K562 (cell line): ENCODE measurements at regions not wholly inside any gene's neighbourhood (a gene's known extent, or its start where the extent isn't known, plus 50 kb on each side); places are given as distances from the start of the nearest gene placed in this dataset.

Source experiments
- ATAC-seq: fragments of 200-7000 bp; cut with Tn5 transposase; 3 replicates; pipeline ENCODE4 v1.9.1; 2020; ENCODE audit warnings: moderate library complexity
- BruUV-seq: library from RNA; stranded (reverse); fragments of 400-500 nt; replicated peaks from 2 replicates; lab custom pipeline; 2021; lab: Mats Ljungman, UMichigan
- CTCF ChIA-PET: fragments of 300-600 bp; formaldehyde crosslinking; extraction: SDS; loops from one replicate; lab custom pipeline; 2021; ENCODE audit warnings: low intra/inter-chr PET ratio; lab: Yijun Ruan, JAX
- POLR2A ChIA-PET: fragments of 300-600, 350-650 bp; sonication (Branson Sonifier 250); formaldehyde crosslinking; extraction: SDS; loops from one replicate; lab custom pipeline; 2021; ENCODE audit warnings: antibody characterized with exemption, inconsistent platforms; lab: Yijun Ruan, JAX
- DNase-seq, 4 experiments: peaks; one replicate each; pipeline versions ENCODE4 v3.0.0 to v3.0.0-alpha.2; 2011 to 2018; ENCODE audit warnings: low spot score in 3 of 4, mixed read lengths in 3 of 4; ENCODE audit errors: extremely low read depth in 1 of 4
- FAIRE-seq: peaks from 2 replicates; lab custom pipeline; 2011; peaks lifted over from hg19 to GRCh38; lab: Jason Lieb, UNC
- H2AFZ ChIP-seq: 2 replicates; pipeline ENCODE4 v1.6.0; 2011; ENCODE audit warnings: low read depth, low read length, control low read depth, inconsistent platforms
- H3K27ac ChIP-seq: fragments of 200-600 bp; 3 replicates; pipeline ENCODE4 v1.8.0; 2011; ENCODE audit warnings: low read depth, mild to moderate bottlenecking, control low read depth, inconsistent platforms, low read length, moderate library complexity, mixed read lengths; ENCODE audit errors: extremely low read depth
- H3K27me3 ChIP-seq, 2 experiments: fragments of 300-600 bp in 1 of 2; 2 replicates in 1 of 2; 3 replicates in 1 of 2; pipeline versions ENCODE4 v1.6.0 to v1.8.0; 2011; ENCODE audit warnings: inconsistent platforms in 2 of 2, low read length in 2 of 2, mild to moderate bottlenecking in 1 of 2, mixed read lengths in 1 of 2, moderate library complexity in 1 of 2; ENCODE audit not compliant: control insufficient read depth in 2 of 2, insufficient read depth in 2 of 2
- H3K36me3 ChIP-seq: fragments of 300-600 bp; 3 replicates; pipeline ENCODE4 v1.8.0; 2011; ENCODE audit warnings: mild to moderate bottlenecking, low read length, inconsistent platforms; ENCODE audit not compliant: control insufficient read depth, insufficient read depth
- H3K4me1 ChIP-seq, 2 experiments: fragments of 200-600 bp in 1 of 2; replicated peaks in 1 of 2; 2 replicates in 1 of 2; 3 replicates in 1 of 2; pipeline versions ENCODE4 v1.5.1 to v1.8.0; 2011; ENCODE audit warnings: inconsistent platforms in 2 of 2, low read length in 2 of 2, mild to moderate bottlenecking in 1 of 2, mixed read lengths in 1 of 2, moderate library complexity in 1 of 2; ENCODE audit not compliant: control insufficient read depth in 2 of 2, insufficient read depth in 2 of 2
- H3K4me2 ChIP-seq: 2 replicates; pipeline ENCODE4 v1.6.1; 2011; ENCODE audit warnings: low read length, control low read depth, inconsistent platforms, mixed read lengths; ENCODE audit not compliant: insufficient read depth
- H3K4me3 ChIP-seq: fragments of 200-600 bp; sonication (generic), shearing (Covaris generic); 2 replicates; pipeline ENCODE4 v1.5.1; 2016; ENCODE audit warnings: control low read depth, inconsistent platforms
- H3K79me2 ChIP-seq: fragments of 200-600 bp; 3 replicates; pipeline ENCODE4 v1.8.0; 2011; ENCODE audit warnings: low read length, inconsistent platforms; ENCODE audit not compliant: control insufficient read depth, insufficient read depth
- H3K9ac ChIP-seq, 2 experiments: 2 replicates each; pipeline versions ENCODE4 v1.6.0 to v1.6.1; 2011; ENCODE audit warnings: low read depth in 2 of 2, low read length in 2 of 2, control low read depth in 1 of 2, inconsistent platforms in 1 of 2, mild to moderate bottlenecking in 1 of 2, mixed read lengths in 1 of 2; ENCODE audit not compliant: insufficient read depth in 1 of 2
- H3K9me1 ChIP-seq: one replicate; pipeline ENCODE4 v1.6.0; 2011; ENCODE audit warnings: inconsistent platforms, mild to moderate bottlenecking, low read length, moderate library complexity; ENCODE audit not compliant: control insufficient read depth, insufficient read depth
- H3K9me3 ChIP-seq: replicated peaks from 2 replicates; pipeline ENCODE4 v1.5.1; 2011; ENCODE audit warnings: low read depth, low read length, inconsistent platforms; ENCODE audit not compliant: control insufficient read depth, insufficient read depth
- H4K20me1 ChIP-seq: replicated peaks from 2 replicates; pipeline ENCODE4 v1.6.1; 2011; ENCODE audit warnings: low read length, inconsistent platforms, mixed read lengths; ENCODE audit not compliant: control insufficient read depth, insufficient read depth
- CCAR2 ChIP-seq: fragments of 200-400 bp; formaldehyde crosslinking; IDR thresholded peaks from 2 replicates; pipeline ENCODE4 v1.6.1; 2017; ENCODE audit warnings: mild to moderate bottlenecking, low read depth, low read length
- MXI1 ChIP-seq: IDR thresholded peaks from 2 replicates; pipeline ENCODE4 v1.6.1; 2011; ENCODE audit warnings: low read depth, mild to moderate bottlenecking, improper control_type of control experiment, low read length
- SP1 ChIP-seq: sonication (generic); formaldehyde crosslinking; IDR thresholded peaks from 2 replicates; pipeline ENCODE4 v1.8.1; 2022; ENCODE audit warnings: mild to moderate bottlenecking, missing genetic modification reagents
- TCF7L2 ChIP-seq: fragments of 150-350 bp; IDR thresholded peaks from 2 replicates; pipeline ENCODE4 v1.6.1; 2016; ENCODE audit warnings: low read depth, mild to moderate bottlenecking, low read length, moderate library complexity
- XRCC3 ChIP-seq: fragments of 450-650 bp; IDR thresholded peaks from 2 replicates; pipeline ENCODE4 v1.6.1; 2017; ENCODE audit warnings: mild to moderate bottlenecking, moderate library complexity
- WGBS: fragments of 100-300 bp; shearing (Covaris generic); methylation state at CpG from one replicate; pipeline ENCODE4 v1.1.6; 2016; ENCODE audit warnings: low coverage, mixed read lengths; ENCODE audit not compliant: insufficient coverage; ENCODE audit errors: missing lambda C conversion rate; 5-methylcytosine and 5-hydroxymethylcytosine counted together
- in situ Hi-C: fragments of 300-500 bp; cut with MboI; formaldehyde crosslinking; loops from 4 replicates; pipeline ENCODE4 v1.15.0; 2018; ENCODE audit warnings: inconsistent platforms, mixed read lengths
- intact Hi-C: fragments of 100-400 bp; cut with micrococcal nuclease; formaldehyde crosslinking; loops from 2 replicates; pipeline ENCODE4 v1.14.2; 2022
- TF ChIP-seq, protein P1 (sequence below): fragments of 450-650 bp; IDR thresholded peaks from 2 replicates; pipeline ENCODE4 v1.6.1; 2016; ENCODE audit warnings: low read depth

DNA sequence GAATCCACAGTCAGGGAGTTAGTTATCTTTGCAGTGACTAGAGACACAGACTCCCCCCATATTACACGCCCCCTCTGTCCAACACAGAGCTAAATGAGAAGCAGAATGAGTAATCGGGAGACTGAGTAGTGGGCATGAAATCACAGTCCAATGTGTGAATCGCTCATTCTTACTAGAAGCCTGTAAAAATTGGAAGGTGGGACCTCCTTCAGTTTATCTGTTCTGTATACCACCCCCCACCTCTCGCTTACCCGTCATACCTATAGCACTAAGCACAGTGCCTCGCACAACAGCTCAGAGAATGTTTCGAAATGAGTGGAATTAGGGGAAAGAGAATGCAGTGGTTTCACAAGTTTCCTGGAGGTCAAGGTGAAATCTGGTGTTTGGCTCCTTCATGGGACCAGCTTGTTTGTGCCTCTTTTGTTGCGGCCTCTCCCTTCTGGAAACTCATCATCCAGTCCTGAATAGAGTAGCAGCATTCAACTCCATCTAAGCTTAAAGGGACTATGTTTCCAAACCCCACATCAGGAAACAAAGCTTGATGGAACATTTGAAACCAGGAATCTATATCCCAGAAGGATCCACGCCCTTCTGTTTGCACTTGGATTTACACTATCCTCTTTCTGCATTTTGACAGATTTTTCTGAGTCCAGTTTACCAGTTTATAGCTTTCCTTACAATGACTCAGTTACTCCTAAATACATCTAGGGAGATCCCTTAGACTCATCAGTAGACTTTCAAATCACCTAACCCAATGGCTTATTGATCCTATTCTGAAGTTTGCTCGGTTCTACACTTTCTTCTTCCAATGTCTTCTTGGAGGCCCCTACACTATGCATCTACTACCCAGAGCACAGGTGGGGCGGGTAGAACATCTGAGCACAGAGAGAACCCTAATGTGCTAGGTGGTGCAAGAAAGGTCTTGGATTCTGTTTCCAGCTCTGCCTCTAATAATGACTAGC, 59.2 kb upstream of the PIM1 start (continued):
- TF ChIP-seq SP1 (CRISPR knock-in tag), result peak; percentile 60; the same call in 1 of the 2 replicates

DNA sequence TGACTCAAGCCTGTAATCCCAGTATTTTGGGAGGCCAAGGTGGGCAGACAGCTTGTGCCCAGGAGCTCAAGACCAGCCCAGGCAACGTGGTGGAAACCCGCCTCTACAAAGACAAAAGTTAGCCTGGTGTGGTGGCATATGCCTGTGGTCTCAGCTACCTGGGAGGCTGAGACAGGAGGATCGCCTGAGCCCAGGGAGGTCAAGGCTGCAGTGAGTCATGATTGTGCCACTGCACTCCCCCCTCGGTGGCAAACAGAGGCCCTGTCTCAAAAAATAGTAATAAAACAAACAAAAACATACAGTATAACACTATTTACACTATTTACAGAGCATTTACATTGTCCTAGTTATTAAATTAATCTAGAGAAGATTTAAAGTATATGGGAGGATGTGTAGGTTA, 56.0 kb upstream of the PIM1 start:
- in situ Hi-C loops (no loop called here), intact Hi-C loops (no loop called here)
- Histone ChIP-seq H3K4me2 (no peak overlapping the region), H3K27ac (no peak overlapping the region), H3K79me2 (no peaks in the 10 kb centered on the region), H3K9me1 (no peaks in the 10 kb centered on the region), H3K27me3 (no peaks in the 10 kb centered on the region), H4K20me1 (no peaks in the 10 kb centered on the region), H3K9me3 (no peaks in the 10 kb centered on the region), H3K9ac (no peak overlapping the region), H3K36me3 (no peaks in the 10 kb centered on the region), H3K4me1 (peaks cover 30 to 42% of the 10 kb centered on the region in 2 experiments), H3K4me3 (no peak overlapping the region), H2AFZ (no peak overlapping the region)
- DNase-seq (no peak), FAIRE-seq (no peak), ATAC-seq (no peak)
- ChIA-PET POLR2A (interaction anchor here (1.0 kb wide), 1 partner anchor 18 kb away, joined by 4 read pairs; no protein-coding TSS in a partner anchor), CTCF (no interaction called here)
- 87% methylated on average over 4 of the region's 4 CpGs for WGBS
- no TSS peak for BruUV-seq
- TF ChIP-seq, protein P1, sequence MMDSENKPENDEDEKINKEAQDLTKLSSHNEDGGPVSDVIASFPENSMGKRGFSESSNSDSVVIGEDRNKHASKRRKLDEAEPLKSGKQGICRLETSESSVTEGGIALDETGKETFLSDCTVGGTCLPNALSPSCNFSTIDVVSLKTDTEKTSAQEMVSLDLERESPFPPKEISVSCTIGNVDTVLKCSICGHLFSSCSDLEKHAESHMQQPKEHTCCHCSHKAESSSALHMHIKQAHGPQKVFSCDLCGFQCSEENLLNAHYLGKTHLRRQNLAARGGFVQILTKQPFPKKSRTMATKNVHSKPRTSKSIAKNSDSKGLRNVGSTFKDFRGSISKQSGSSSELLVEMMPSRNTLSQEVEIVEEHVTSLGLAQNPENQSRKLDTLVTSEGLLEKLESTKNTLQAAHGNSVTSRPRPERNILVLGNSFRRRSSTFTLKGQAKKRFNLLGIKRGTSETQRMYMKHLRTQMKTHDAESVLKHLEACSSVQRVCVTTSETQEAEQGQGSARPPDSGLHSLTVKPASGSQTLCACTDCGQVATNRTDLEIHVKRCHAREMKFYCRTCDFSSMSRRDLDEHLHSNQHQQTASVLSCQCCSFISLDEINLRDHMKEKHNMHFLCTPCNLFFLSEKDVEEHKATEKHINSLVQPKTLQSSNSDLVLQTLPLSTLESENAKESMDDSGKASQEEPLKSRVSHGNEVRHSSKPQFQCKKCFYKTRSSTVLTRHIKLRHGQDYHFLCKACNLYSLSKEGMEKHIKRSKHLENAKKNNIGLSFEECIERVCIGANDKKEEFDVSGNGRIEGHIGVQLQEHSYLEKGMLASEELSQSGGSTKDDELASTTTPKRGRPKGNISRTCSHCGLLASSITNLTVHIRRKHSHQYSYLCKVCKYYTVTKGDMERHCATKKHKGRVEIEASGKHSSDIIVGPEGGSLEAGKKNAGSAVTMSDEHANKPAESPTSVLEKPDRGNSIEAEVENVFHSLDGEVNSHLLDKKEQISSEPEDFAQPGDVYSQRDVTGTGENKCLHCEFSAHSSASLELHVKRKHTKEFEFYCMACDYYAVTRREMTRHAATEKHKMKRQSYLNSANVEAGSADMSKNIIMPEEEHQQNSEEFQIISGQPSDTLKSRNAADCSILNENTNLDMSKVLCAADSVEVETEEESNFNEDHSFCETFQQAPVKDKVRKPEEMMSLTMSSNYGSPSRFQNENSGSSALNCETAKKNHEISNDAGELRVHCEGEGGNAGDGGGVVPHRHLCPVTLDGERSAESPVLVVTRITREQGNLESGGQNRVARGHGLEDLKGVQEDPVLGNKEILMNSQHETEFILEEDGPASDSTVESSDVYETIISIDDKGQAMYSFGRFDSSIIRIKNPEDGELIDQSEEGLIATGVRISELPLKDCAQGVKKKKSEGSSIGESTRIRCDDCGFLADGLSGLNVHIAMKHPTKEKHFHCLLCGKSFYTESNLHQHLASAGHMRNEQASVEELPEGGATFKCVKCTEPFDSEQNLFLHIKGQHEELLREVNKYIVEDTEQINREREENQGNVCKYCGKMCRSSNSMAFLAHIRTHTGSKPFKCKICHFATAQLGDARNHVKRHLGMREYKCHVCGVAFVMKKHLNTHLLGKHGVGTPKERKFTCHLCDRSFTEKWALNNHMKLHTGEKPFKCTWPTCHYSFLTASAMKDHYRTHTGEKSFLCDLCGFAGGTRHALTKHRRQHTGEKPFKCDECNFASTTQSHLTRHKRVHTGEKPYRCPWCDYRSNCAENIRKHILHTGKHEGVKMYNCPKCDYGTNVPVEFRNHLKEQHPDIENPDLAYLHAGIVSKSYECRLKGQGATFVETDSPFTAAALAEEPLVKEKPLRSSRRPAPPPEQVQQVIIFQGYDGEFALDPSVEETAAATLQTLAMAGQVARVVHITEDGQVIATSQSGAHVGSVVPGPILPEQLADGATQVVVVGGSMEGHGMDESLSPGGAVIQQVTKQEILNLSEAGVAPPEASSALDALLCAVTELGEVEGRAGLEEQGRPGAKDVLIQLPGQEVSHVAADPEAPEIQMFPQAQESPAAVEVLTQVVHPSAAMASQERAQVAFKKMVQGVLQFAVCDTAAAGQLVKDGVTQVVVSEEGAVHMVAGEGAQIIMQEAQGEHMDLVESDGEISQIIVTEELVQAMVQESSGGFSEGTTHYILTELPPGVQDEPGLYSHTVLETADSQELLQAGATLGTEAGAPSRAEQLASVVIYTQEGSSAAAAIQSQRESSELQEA, result no peak
- TF ChIP-seq TCF7L2 (no peak), MXI1 (no peak), CCAR2 (no peak), XRCC3 (no peak)
